ENCODE measurements at regions not wholly inside any gene's neighbourhood (a gene's known extent, or its start where the extent isn't known, plus 50 kb on each side); places are given as distances from the start of the nearest gene placed in this dataset.
A peak's percentile ranks its signal among the peaks of the same experiment; 100 is the strongest.
"Not testable (repeated sequence)": the region's sequence is repeated elsewhere in the genome, so short reads cannot be mapped to it uniquely, and the experiment has no call there.

DNA sequence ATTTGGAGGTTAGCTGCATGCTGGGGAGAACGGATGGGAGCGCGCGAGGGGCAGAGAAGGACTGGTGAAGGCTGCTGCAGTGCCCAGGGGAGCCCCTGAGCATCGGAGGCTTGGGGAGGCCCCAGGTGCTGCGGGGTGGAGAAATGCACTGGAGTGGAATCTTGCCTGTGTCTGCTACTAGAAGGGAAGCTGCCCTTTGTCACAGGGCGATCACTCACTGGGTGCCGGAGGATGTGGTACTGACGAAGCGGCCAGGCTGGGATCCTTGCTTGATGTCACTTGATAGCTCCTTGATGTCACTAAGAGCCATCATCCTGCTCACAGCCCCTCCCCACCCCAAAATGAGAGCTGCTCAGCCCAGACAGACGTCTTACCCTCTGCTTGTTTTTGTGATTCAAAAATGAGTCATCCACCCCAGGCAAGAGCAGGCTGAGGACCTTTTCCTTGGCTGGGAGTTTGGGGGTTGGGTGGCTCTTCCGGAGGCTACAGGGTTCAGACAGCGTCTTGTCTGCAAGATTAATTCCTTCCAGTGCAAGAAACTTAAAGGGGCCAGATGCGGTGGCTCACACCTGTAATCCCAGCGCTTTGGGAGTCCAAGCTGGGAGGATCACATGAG lies 62.6 kb upstream of the PMEPA1 start:
- Histone ChIP-seq H3K4me3 (ENCODE audit: extremely low read depth, insufficient read depth, low read length, poor library complexity, severe bottlenecking) (no peak overlapping the region), H3K4me1 (ENCODE audit: control insufficient read depth, insufficient read depth, low read length, poor library complexity, severe bottlenecking) (peaks cover 44% of the 10 kb centered on the region), H3K27ac (ENCODE audit: low read depth, low read length, severe bottlenecking) (peak overlapping the region; percentile 77), H3K9me3 (ENCODE audit: control insufficient read depth, low read length) (no peaks in the 10 kb centered on the region), H3K36me3 (ENCODE audit: control insufficient read depth, insufficient read depth, low read length) (no peaks in the 10 kb centered on the region)
- 34 to 39% methylated on average over 12 to 15 of the region's 15 CpGs for WGBS, 2 experiments (ENCODE audit: insufficient coverage in 2 of 2)

DNA sequence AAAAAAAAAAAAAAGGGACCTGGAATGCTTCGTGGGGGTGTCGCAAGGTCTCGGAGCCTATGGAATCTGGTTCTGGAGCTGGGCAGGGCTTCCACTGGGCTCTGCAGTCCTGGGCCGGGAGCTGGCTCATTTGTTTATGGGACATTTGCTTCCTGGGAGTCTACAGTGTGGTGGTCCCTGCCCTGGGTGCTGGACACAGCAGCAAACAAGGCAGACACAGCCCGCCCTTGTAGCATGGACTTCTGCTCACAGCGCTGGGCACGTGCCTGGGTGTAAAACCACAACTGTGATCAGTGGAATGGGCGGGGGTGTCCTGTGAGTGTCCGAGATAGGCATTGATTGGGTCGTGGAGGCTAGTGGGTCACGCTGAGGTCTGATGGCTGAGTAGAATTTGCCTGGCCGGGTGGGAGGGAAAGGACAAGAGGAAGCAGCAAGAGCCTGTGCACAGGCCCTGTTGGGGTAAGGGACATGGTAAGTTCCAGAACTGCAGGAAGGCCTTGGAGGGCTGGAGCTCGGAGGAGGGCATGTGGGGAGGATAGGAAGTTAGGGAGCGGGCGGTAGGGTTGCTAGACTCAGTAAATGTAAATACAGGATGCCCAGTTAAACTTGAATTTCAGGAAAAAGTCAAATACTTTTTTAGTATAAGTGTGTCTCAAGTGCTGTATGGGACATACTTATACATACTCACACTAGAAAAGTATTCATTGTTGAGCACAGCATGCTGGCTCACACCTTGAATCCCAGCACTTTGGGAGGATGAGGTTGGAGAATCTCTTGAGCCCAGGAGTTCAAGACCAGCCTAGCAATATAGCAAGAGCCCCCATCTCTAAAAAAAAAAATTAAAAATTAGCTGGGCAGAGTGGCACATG lies 61.3 kb upstream of the PMEPA1 start:
- no peak overlapping the region for H3K4me3 ChIP-seq (ENCODE audit: extremely low read depth, insufficient read depth, low read length, poor library complexity, severe bottlenecking)
- H3K9me3 ChIP-seq (ENCODE audit: control insufficient read depth, low read length): no peaks in the 10 kb centered on the region
- H3K4me1 ChIP-seq (ENCODE audit: control insufficient read depth, insufficient read depth, low read length, poor library complexity, severe bottlenecking): peaks cover 45% of the 10 kb centered on the region
- no peaks in the 10 kb centered on the region for H3K36me3 ChIP-seq (ENCODE audit: control insufficient read depth, insufficient read depth, low read length)
- 89 to 92% methylated on average over 10 to 15 of the region's 15 CpGs for WGBS, 2 experiments (ENCODE audit: insufficient coverage in 2 of 2)
- H3K27ac ChIP-seq (ENCODE audit: low read depth, low read length, severe bottlenecking): no peak overlapping the region

DNA sequence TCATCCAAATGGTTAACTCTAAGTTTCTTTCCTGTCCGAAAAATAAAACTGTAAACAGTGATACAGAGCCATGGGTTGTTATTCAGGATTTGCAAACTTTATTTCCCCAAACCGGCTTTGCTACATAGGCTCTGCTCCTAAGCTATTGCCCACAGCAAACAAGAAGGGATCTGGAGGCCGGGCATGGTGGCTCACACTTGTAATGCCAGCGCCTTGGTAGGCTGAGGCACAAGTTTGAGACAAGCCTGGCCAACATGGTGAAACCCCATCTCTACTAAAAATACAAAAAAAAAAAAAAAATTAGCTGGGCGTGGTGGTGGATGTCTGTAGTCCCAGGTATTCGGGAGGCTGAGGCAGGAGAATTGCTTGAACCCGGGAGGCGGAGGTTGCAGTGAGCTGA lies 60.6 kb upstream of the PMEPA1 start:
- not testable (repeated sequence) for H3K4me3 ChIP-seq (ENCODE audit: extremely low read depth, insufficient read depth, low read length, poor library complexity, severe bottlenecking)

DNA sequence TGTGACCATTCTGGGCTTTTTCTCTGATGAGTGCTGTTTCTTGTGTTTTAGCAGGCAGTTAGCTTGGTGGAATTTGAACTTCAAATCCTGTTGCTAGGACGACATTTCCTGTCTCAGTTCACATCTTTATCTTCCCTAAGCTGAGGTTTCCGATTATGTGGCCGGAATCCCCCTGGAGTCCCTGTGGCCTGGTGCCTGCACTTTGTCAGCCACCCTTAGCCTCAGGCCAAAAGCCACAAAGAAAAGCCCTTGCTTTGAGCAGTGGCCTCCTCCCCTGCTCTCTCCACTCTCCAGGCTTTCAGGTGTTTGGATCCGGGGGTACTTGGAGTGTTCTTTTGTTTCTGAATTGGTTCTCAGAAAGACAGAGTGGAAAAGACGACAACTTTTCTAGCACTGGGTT lies 59.9 kb upstream of the PMEPA1 start:
- peaks cover 2% of the 10 kb centered on the region for H3K9me3 ChIP-seq (ENCODE audit: control insufficient read depth, low read length)
- H3K4me3 ChIP-seq (ENCODE audit: extremely low read depth, insufficient read depth, low read length, poor library complexity, severe bottlenecking): no peak overlapping the region
- peak overlapping the region; percentile 67 for H3K27ac ChIP-seq (ENCODE audit: low read depth, low read length, severe bottlenecking)
- WGBS, 2 experiments (ENCODE audit: insufficient coverage in 2 of 2): 79 to 95% methylated on average over 4 of the region's 5 CpGs
- no peaks in the 10 kb centered on the region for H3K36me3 ChIP-seq (ENCODE audit: control insufficient read depth, insufficient read depth, low read length)
- peaks cover 45% of the 10 kb centered on the region for H3K4me1 ChIP-seq (ENCODE audit: control insufficient read depth, insufficient read depth, low read length, poor library complexity, severe bottlenecking)

More for the DNA sequence above, 60.6 kb upstream of the PMEPA1 start:
- Histone ChIP-seq H3K27ac (ENCODE audit: low read depth, low read length, severe bottlenecking) (peak overlapping the region; percentile 67), H3K4me1 (ENCODE audit: control insufficient read depth, insufficient read depth, low read length, poor library complexity, severe bottlenecking) (peaks cover 45% of the 10 kb centered on the region)
- WGBS, 2 experiments (ENCODE audit: insufficient coverage in 2 of 2): 85 to 96% methylated on average over 4 of the region's 8 CpGs
- not testable (repeated sequence) for H3K36me3 ChIP-seq (ENCODE audit: control insufficient read depth, insufficient read depth, low read length); H3K9me3 ChIP-seq (ENCODE audit: control insufficient read depth, low read length)

DNA sequence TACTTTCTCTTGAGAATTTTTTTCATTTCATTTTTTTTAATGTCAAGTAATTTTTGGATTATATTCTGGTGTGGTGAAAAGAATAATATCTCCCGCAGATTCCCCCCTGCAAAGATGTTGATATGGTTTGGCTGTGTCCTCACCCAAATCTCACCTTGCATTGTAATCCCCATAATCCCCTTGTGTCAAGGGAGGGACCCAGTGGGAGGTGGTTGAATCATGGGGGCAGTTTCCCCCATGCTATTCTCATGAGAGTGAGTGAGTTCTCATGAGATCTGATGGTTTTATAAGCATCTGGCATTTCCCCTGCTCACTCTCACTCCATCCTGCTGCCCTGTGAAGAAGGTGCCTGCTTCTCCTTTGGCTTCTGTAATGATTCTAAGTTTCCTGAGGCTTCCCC lies 58.7 kb upstream of the PMEPA1 start:
- no peak overlapping the region for H3K4me3 ChIP-seq (ENCODE audit: extremely low read depth, insufficient read depth, low read length, poor library complexity, severe bottlenecking)
- no peaks in the 10 kb centered on the region for H3K36me3 ChIP-seq (ENCODE audit: control insufficient read depth, insufficient read depth, low read length)
- H3K9me3 ChIP-seq (ENCODE audit: control insufficient read depth, low read length): peaks cover 8% of the 10 kb centered on the region
- H3K4me1 ChIP-seq (ENCODE audit: control insufficient read depth, insufficient read depth, low read length, poor library complexity, severe bottlenecking): peaks cover 41% of the 10 kb centered on the region
- no CpG with 5 or more reads among the region's 1 CpG for WGBS, 2 experiments (ENCODE audit: insufficient coverage in 2 of 2)
- no peak overlapping the region for H3K27ac ChIP-seq (ENCODE audit: low read depth, low read length, severe bottlenecking)

DNA sequence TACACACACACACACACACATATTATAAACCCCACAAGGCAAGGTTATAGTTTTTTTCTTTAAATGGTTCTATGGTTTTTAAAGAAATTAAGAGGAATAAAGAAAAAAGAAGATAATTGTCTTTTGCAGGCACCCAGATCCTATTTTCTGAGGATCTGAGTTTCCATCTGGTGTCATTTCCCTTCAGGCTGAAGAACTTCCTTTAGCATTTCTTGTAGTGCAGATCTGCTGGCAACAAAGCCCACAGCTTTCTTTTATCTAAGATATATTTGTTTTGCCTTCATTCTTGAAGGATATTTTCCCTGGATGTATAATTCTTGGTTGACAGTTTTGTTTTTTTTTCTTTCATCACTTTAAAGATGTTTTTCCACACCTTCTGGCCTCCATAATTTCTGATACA lies 57.6 kb upstream of the PMEPA1 start:
- Histone ChIP-seq H3K27ac (ENCODE audit: low read depth, low read length, severe bottlenecking) (no peak overlapping the region), H3K36me3 (ENCODE audit: control insufficient read depth, insufficient read depth, low read length) (no peaks in the 10 kb centered on the region), H3K4me1 (ENCODE audit: control insufficient read depth, insufficient read depth, low read length, poor library complexity, severe bottlenecking) (peaks cover 40% of the 10 kb centered on the region), H3K4me3 (ENCODE audit: extremely low read depth, insufficient read depth, low read length, poor library complexity, severe bottlenecking) (no peak overlapping the region), H3K9me3 (ENCODE audit: control insufficient read depth, low read length) (peaks cover 8% of the 10 kb centered on the region)

DNA sequence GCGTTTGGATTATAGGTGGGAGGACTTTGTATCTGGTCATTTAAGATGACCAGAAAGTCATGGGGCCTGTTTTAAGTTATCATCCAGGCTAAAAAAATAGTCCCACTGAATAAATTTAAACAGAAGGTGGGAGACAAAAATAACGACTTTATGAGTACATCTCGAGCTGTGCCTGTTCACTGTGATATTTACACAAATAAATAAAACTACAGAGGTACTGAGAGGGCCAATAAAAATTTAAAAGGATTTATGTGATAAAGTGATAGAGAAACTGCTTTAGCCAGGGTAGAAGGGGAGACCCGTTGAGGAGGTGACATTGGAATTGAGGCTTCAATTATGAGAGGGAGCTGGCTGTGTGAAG lies 53.4 kb upstream of the PMEPA1 start:
- no peak overlapping the region for H3K27ac ChIP-seq (ENCODE audit: low read depth, low read length, severe bottlenecking)
- 85 to 93% methylated on average over 1 to 2 of the region's 4 CpGs for WGBS, 2 experiments (ENCODE audit: insufficient coverage in 2 of 2)
- H3K36me3 ChIP-seq (ENCODE audit: control insufficient read depth, insufficient read depth, low read length): no peaks in the 10 kb centered on the region
- H3K9me3 ChIP-seq (ENCODE audit: control insufficient read depth, low read length): peaks cover 8% of the 10 kb centered on the region
- peaks cover 6% of the 10 kb centered on the region for H3K4me1 ChIP-seq (ENCODE audit: control insufficient read depth, insufficient read depth, low read length, poor library complexity, severe bottlenecking)
- H3K4me3 ChIP-seq (ENCODE audit: extremely low read depth, insufficient read depth, low read length, poor library complexity, severe bottlenecking): no peak overlapping the region

DNA sequence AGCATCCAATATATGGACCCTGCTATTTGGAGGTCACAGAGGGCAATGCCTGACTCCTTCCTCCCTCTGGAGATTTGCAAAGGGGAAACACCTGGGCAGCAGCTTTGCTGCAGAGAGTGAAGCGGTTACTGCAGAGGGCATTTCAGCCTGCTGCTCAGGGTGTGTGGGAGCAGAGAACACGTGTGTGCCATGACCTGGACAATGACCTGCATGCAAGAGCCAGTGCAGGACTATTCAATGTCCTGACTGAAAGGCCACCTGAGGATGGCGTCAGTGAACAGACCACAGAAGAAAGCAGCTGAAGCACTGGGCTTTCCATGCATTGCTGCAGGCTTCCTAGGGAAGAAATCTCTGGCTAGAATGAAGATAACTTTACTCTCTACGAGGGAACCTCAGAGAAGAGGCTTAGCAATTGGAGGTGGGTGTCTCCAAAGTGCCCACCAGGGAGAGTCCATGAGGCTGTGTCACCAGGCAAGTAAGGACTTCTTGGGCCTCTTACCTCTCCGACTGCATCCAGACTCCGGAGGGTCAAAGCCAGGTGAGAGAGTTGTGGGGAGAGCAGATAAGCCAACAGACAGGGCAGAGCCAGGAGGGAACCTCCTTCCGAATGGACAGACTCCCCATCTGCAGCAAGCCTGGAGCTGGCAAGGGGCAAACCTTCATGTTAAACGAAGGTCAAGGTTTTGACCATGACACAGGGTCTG lies 52.9 kb upstream of the PMEPA1 start:
- 90 to 92% methylated on average over 7 of the region's 8 CpGs for WGBS, 2 experiments (ENCODE audit: insufficient coverage in 2 of 2)
- Histone ChIP-seq H3K4me3 (ENCODE audit: extremely low read depth, insufficient read depth, low read length, poor library complexity, severe bottlenecking) (no peak overlapping the region), H3K4me1 (ENCODE audit: control insufficient read depth, insufficient read depth, low read length, poor library complexity, severe bottlenecking) (peaks cover 4% of the 10 kb centered on the region), H3K9me3 (ENCODE audit: control insufficient read depth, low read length) (peaks cover 8% of the 10 kb centered on the region), H3K27ac (ENCODE audit: low read depth, low read length, severe bottlenecking) (no peak overlapping the region), H3K36me3 (ENCODE audit: control insufficient read depth, insufficient read depth, low read length) (no peaks in the 10 kb centered on the region)

DNA sequence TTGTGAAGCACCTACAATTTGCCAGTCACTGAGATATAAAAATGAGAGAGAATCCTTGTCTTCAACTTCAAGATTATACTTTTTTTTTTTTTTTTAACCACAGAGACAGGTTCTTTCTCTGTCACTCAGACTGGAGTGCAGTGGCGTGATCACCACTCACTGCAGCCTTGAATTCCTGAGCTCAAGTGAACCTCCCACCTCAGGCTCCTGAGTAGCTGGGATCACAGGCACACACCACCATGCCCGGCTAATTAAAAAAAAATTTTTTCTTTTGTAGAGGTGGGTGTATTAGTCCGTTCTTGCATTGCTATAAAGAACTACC lies 51.6 kb upstream of the PMEPA1 start:
- 88 to 100% methylated on average over 1 of the region's 3 CpGs for WGBS, 2 experiments (ENCODE audit: insufficient coverage in 2 of 2)
- no peak overlapping the region for H3K27ac ChIP-seq (ENCODE audit: low read depth, low read length, severe bottlenecking)
- no peaks in the 10 kb centered on the region for H3K4me1 ChIP-seq (ENCODE audit: control insufficient read depth, insufficient read depth, low read length, poor library complexity, severe bottlenecking)
- peaks cover 18% of the 10 kb centered on the region for H3K9me3 ChIP-seq (ENCODE audit: control insufficient read depth, low read length)
- H3K4me3 ChIP-seq (ENCODE audit: extremely low read depth, insufficient read depth, low read length, poor library complexity, severe bottlenecking): no peak overlapping the region
- H3K36me3 ChIP-seq (ENCODE audit: control insufficient read depth, insufficient read depth, low read length): no peaks in the 10 kb centered on the region

DNA sequence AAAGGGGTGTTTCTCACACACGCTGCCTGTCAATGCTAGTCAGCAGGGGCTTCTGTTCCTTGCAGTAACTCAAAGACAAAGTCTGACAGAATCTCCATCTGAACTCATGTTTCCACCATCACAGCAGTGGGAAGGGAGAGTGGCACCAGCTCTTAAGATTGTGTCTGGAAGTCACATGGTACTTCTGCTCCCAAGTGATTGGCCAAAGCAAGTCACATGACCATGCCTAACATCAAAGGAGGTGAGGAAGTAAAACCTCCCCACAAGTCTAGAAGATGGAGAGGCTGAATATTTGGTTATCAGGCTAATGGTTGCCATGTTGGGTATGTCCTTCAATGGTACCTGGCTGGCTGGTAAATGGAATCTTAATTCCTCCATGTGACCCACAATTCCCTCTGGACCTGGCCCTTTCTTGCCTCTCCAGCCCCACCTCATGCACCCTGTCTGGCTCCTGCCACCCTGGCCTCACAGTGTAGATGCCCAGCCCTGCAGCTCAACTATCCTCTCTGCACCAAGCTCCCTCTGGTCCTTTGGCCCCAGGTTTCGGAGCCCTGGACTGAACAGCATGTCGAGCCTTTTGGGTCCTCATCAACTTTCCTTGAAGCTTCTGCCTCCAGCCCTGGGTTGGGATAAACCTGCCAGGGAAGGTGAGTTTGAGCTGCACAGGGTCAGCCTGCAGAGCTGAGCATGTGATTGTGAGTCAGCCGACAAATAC lies 51.0 kb upstream of the PMEPA1 start:
- H3K9me3 ChIP-seq (ENCODE audit: control insufficient read depth, low read length): peaks cover 18% of the 10 kb centered on the region
- 87 to 97% methylated on average over 3 of the region's 4 CpGs for WGBS, 2 experiments (ENCODE audit: insufficient coverage in 2 of 2)
- no peaks in the 10 kb centered on the region for H3K4me1 ChIP-seq (ENCODE audit: control insufficient read depth, insufficient read depth, low read length, poor library complexity, severe bottlenecking)
- H3K36me3 ChIP-seq (ENCODE audit: control insufficient read depth, insufficient read depth, low read length): no peaks in the 10 kb centered on the region
- no peak overlapping the region for H3K27ac ChIP-seq (ENCODE audit: low read depth, low read length, severe bottlenecking)
- H3K4me3 ChIP-seq (ENCODE audit: extremely low read depth, insufficient read depth, low read length, poor library complexity, severe bottlenecking): no peak overlapping the region
